GM21526 (cell line): ENCODE measurements at regions not wholly inside any gene's neighbourhood (a gene's known extent, or its start where the extent isn't known, plus 50 kb on each side); places are given as distances from the start of the nearest gene placed in this dataset.
"Not testable (repeated sequence)": the region's sequence is repeated elsewhere in the genome, so short reads cannot be mapped to it uniquely, and the experiment has no call there.

Experiments used
- ATAC-seq: cut with Tn5 transposase; IDR thresholded peaks from one replicate; pipeline ENCODE4 v1.9.1; 2021; ENCODE audit warnings: moderate library complexity; ENCODE audit not compliant: unreplicated experiment, low FRiP score

- ATAC-seq: no peak
Measured at GRCh38 chr12:80045594-80045993, 53.7 kb upstream of the OTOGL start.

GRCh38 chr12:80044694-80045046, 54.7 kb upstream of the OTOGL start:
- ATAC-seq: no peak

DNA sequence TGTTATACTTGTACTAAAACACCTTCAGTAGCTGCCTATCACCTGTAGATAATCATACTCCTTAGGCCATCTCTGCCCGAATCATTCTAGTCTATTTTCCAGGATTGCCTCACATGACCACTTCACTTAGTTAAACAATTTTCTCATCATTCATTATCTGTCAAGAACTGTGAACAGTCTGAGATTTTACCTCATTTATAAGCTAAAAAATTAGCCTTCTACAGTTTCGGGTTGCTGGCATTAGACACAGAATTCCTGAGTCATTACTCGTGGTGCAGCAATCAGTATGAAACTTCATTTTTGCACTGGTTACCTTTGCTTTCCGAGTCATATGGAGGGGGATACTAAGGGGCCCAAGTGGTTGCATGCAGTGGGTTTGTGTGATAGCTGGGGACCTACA, 57.6 kb upstream of the OTOGL start:
- ATAC-seq: no peak

- ATAC-seq: no peak
Measured at GRCh38 chr12:80041071-80041470, 58.3 kb upstream of the OTOGL start.

GRCh38 chr12:80040075-80040738, 59.1 kb upstream of the OTOGL start:
- no peak for ATAC-seq

DNA sequence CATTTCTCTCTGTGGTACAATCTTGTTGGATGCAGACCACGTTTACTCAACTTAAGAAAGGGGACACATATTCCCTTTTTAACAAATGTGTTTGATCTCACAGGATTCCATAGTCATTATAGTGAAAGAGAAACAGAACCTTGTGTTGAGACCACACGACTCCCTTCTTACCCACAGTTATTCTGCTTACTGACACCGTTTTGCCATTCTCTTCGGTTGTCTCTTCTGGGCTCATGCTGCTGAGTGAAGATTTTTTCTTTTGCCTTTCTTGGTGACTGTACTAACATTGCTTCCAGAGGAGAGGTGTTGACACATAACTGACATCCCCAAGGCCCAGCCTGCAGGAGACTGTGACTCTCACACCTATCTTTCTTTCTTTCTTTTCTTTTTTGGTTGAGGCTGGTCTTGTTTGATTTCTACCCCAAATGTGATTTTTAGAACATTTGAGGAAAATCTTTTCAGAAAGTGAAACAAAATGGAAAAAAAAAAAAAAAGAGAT, 61.2 kb upstream of the OTOGL start:
- no peak for ATAC-seq

GRCh38 chr12:80033448-80033847, 65.9 kb upstream of the OTOGL start:
- ATAC-seq: no peak

- no peak for ATAC-seq
Measured at GRCh38 chr12:80032946-80033345, 66.4 kb upstream of the OTOGL start.

- no peak for ATAC-seq
Measured at GRCh38 chr12:80031229-80031628, 68.1 kb upstream of the OTOGL start.

DNA sequence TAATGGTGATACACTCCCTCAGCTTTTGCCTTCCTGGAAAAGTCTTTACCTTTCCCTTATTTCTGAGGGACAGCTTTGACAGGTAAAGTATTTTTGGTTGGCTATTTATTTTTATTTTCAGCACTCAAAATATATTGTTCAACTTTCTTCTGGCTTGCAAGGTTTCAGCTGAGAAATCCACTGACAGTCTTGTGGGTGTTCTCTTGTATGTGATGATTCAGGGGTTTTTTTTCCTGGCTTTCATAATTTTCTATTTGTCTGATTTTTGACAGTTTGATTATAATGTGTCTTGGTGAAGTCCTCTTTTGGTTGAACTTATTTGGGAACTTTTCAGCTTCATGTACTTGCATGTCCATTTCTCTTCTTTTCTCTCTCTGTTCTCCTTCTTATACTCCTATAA, 73.7 kb upstream of the OTOGL start:
- no peak for ATAC-seq

DNA sequence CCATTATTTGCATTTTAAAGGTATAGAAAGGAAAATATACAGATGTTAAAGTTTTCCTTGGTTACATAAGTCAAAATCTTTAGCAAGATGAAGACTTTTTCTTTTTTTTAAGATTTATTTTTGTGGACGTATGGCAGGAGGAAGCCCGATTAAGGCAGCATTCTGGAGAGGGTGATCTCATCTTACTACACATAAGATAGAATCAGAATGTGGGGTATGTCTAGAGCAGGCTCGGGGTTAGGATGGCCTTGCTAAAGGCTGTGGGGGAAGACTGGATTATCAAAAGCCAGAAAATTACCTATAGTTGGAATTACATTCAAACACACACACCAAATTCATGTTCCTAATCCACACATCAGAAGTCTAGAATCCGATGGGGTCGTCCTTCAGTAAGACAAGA, 79.6 kb upstream of the OTOGL start:
- no peak for ATAC-seq

- ATAC-seq: no peak
Measured at GRCh38 chr12:80018119-80018518, 81.2 kb upstream of the OTOGL start.

DNA sequence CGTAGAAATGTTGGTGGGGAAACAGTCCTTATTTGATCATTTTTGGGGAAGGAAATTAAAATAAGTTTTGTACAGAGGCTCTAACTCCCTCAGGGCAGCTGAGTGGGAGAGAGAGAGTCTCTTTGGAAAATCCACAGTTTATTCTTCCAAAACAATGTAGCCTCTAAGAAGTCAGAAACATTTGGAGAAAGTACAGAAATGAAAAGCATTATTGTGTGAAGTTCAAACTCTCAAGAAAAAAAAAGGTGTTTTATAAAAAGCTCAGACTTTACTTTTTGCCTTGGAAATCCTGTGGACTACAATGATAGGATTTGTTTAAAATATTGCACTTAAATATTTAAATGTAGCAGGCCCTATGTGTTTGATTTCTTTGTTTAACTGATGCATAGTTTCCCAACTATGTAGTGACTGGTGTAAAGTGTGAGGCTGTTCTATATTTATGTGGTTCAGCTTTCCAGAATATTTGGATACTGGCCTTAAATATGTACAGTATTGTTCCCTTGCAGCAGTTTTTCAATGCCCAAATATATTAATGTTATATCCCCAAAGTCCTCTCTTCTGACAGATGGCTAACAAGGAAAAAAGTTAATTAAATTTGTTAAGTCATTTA, 82.0 kb upstream of the OTOGL start:
- no peak for ATAC-seq

DNA sequence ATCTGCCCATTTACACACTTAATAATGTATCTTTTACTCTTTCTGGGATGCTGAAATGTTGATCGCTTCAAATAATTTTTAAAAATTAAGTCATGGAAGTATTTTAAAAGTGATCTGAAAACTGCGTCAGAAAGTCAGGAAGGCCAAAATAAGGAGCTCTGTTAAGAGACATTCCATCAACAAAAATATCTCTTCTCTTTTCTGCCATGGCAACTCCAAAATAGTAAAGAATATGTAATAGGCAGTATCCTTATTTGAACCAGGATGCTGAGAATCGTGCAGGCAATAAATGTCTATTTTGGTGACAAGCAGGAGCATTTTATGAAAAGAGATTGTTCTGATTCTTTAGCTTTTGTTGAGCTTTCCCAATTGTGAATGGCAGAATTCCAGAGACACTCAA, 81.8 kb upstream of the PPP1R12A start:
- no peak for ATAC-seq

DNA sequence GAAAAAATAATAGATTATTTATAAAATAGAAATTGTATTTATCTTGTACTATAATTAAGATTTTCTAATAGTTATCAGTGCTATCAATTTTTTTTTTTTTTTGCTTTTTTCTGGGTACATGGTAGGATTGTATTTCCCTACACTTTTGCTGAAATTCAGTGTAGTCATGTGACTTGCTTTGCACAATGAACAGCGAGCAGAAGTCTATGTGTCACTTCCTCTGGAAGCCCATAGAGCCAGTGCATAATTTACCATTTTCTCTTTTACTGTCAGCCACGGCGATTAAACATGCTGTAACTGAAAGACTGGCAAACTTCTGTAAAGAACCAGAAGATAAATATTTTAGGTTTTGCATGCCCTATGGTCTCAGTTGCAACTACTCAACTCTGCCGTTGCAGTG, 80.8 kb upstream of the PPP1R12A start:
- no peak for ATAC-seq

DNA sequence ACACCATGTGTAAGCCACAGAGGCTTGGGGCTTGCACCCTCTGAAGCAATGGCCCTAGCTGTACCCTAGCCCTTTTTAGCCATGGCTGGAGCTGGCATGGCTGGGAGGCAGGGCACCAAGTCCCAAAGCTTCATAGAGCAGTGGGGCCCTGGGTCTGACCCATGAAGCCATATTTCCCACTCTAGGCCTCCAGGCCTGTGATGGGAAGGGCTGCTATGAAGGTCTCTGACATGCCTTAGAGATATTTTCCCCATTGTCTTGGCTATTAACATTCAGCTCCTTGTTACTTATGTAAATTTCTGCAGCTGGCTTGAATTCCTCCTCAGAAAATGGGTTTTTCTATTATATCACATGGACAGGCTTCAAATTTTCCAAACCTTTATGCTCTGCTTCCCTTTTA, 68.8 kb upstream of the PPP1R12A start:
- ATAC-seq: not testable (repeated sequence)

DNA sequence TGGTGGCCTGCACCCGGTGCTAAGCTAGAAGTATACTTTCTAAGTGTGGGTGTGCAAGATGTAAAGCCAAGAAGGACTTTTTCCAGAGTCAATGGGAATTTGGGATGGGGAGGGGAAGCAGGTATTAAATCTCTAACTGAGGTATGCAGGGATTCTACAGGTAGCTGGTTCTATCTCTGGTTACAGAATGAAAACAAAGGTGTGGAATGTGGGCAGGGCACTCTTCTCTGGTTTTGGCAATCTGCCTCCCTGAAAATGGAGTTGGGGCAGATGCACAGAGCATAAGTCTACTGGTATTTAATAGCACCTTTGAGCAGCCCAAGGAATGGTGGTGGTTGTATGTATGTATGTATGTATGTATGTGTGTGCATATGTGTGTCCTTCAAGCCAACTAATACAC, 66.7 kb upstream of the PPP1R12A start:
- no peak for ATAC-seq

DNA sequence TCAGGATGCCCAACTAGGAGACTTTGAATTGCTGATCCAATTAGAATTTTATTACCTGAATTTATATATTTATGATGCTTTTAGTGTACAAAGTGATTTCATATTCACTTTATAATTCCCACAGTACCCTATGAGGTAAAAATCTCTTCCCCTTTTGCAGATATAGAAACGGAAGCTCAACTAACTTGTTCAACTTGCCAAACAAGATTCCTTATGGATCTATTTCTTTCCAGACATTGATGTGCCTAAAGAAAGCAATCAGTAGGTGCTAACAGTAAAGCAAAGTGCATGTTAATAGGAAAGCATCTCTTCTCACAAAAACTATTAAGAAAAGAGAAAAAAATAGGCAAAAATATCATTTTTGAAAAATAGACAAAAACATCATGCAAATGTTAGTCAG, 65.9 kb upstream of the PPP1R12A start:
- ATAC-seq: no peak

GRCh38 chr12:79998554-79998953, 63.7 kb upstream of the PPP1R12A start:
- ATAC-seq: no peak

DNA sequence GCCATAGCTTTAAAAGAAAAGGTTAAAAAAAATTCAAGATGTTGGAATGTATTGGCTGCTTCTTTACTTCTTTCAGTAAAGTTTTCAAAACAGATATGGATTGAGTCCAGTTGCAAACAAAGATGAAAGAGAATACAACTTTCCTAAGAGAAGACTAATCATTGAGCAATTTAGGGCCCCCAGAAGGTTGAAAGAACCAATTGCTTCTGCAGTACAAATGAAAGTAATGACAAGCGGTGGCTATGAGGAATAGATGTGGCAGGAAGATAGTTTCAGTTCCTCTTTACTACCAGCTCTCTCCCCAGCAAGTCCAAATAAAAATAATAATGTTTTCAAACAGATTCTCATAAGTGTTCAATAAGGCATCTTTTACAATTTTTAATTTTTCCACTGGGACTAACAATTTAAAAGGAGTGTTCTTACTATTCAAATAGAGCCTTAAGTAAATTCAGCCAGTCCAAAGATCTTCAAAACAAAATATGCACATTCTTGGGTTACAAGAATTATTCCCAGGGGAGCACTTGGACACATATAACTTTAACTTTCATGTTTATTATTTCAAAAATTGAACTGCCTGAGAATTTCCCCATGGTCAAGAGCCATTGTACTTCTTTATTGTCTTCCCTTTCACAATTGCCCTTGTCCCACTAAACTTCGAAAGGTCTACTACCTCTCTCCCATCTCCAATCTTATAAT, 62.3 kb upstream of the PPP1R12A start:
- ATAC-seq: peak; percentile 100

- ATAC-seq: not testable (repeated sequence)
Measured at GRCh38 chr12:79995385-79996084, 60.6 kb upstream of the PPP1R12A start.
